IgD-negative memory B cell (primary cell): ENCODE measurements at regions not wholly inside any gene's neighbourhood (a gene's known extent, or its start where the extent isn't known, plus 50 kb on each side); places are given as distances from the start of the nearest gene placed in this dataset.

Experiments
- H3K27ac Mint-ChIP-seq, 3 donors: one replicate each; pipeline ENCODE4 v1.8.0; 2020 to 2022; ENCODE audit warnings: mild to moderate bottlenecking in 3 of 3, mixed read lengths in 3 of 3, moderate library complexity in 1 of 3
- H3K27me3 Mint-ChIP-seq: one replicate; pipeline ENCODE4 v1.8.0; 2021; ENCODE audit warnings: mixed read lengths
- H3K36me3 Mint-ChIP-seq: one replicate; pipeline ENCODE4 v1.8.0; 2020; ENCODE audit warnings: mild to moderate bottlenecking, mixed read lengths
- H3K4me1 Mint-ChIP-seq, 3 donors: one replicate each; pipeline ENCODE4 v1.8.0; 2020 to 2022; ENCODE audit warnings: mixed read lengths in 3 of 3, mild to moderate bottlenecking in 1 of 3
- H3K4me3 Mint-ChIP-seq, 4 donors: one replicate each; pipeline ENCODE4 v1.8.0; 2020 to 2022; ENCODE audit warnings: mild to moderate bottlenecking in 4 of 4, mixed read lengths in 4 of 4, moderate library complexity in 3 of 4
- H3K9me3 Mint-ChIP-seq, 3 donors: one replicate each; pipeline ENCODE4 v1.8.0; 2020 to 2021; ENCODE audit warnings: mixed read lengths in 3 of 3, mild to moderate bottlenecking in 1 of 3

DNA sequence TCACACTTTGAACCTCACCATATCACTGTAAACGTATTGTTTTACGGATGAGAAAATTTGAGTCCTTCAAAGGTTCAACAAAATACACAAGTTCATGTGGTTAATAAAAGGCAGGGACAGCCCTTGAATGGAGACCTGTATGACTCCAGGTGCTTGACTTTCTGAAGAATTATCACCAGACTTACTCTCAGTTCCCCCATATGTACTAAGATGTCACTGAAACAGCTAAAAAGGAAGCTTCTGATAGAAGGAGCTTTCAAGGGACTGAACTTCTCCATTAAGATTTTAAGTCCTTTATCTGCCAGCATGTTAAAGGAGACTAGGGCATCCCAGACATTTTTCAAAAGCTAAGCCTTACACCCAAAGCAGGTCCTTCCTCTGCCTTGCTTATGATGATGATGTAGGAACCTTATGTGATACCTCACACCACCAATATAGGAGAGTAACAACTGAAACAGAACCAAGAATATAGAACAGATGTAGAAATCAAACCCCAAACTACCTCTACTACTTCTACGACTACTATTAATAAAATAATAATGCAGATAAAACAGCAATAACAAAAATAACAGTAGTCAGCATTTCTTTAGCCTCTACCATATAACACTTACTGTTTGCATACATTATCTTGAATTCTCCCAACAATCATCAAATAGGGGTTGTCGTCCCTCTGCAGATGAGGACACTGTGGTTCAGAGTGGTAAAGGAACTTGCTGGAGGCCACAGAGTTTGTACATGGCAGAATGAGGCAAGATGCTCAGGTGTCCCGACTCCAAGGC is 273.9 kb downstream of the ELAVL2 start:
- H3K4me3 Mint-ChIP-seq, result no peak overlapping the region
- H3K4me1 Mint-ChIP-seq, result no peaks in the 10 kb centered on the region
- no peaks in the 10 kb centered on the region for H3K36me3 Mint-ChIP-seq
- H3K27ac Mint-ChIP-seq, result no peak overlapping the region
- peaks cover 2% of the 10 kb centered on the region for H3K27me3 Mint-ChIP-seq
- H3K9me3 Mint-ChIP-seq, result peaks cover 0 to 10% (median 8%) of the 10 kb centered on the region in 3 donors

DNA sequence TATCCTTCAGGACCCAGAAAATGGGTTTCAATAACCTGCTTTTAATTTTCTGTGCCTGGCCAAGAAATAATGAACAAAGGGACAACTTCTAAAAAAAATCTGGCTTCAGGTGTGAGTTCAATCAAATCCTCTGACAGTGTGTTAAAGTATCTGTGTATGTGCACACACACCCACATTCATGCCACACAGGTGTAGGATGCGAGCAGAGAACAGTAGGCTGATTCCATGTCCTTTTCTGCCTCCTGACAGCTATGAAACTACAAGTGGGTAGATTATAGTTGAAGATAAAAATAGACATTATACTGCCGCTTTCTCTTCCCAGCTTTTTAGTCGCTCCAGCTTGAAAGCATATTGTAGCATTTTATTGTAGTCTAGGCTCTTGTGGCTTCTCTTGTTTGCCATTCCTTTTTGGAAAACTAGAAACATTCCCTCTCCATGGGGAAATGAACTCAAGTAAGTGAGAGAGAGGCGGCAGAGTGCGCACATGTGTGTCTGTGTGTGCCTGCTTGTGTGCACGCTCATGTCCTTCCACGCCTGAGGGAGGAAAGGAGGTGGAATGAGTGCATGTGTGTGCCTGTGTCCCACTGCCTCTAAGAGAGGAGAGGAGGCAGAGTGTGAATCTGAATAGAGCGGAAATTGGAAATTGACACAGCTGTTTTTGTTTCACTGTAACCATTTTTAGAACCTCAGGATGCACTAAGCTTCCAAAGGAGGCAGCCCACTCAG is 273.0 kb downstream of the ELAVL2 start:
- no peaks in the 10 kb centered on the region for H3K4me1 Mint-ChIP-seq
- no peaks in the 10 kb centered on the region for H3K36me3 Mint-ChIP-seq
- H3K9me3 Mint-ChIP-seq, result peaks cover 3 to 11% (median 10%) of the 10 kb centered on the region in 3 donors
- no peak overlapping the region for H3K27ac Mint-ChIP-seq
- peaks cover 2% of the 10 kb centered on the region for H3K27me3 Mint-ChIP-seq
- no peak overlapping the region for H3K4me3 Mint-ChIP-seq

DNA sequence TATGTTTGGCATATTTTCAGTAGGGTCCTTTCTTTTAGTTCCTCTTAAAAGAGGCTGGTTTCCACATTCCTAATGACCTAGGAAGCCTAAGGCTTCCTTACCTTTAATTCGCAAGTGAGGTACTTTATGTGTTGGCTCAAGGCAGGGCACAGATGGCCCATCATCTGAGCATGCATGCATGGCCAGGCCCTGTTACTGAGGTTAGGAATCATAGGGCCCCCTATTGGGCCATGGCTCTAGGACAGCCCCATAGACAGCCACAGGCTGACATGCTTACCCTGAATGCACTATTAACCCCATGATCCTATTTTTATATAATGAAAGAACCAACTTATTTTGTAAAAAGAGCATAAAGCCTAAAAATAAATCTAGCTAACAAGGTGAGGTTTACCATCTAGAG is 271.4 kb downstream of the ELAVL2 start:
- Mint-ChIP-seq H3K27me3 (peaks cover 2% of the 10 kb centered on the region), H3K27ac (no peak overlapping the region), H3K36me3 (no peaks in the 10 kb centered on the region), H3K9me3 (peaks cover 3 to 14% (median 10%) of the 10 kb centered on the region in 3 donors), H3K4me3 (no peak overlapping the region), H3K4me1 (no peaks in the 10 kb centered on the region)

DNA sequence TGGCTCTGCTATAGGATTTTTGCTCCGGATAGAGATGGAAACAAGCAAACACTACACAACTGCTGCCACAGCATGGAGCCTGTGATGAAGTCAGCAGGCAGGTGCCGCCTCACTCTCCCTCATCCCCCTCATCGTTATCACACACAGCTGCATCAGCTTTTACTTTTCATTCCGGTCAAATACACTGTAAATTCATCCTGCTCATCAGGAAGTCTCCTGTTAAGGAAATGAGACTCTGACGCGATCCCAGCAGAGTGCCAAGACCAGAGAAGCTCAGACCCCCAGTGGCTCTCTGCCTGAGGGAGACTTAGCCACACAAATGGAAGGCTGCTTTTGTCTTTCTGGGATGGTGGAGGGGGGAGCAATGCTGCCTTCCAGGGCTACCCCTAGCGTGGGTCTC is 270.2 kb downstream of the ELAVL2 start:
- Mint-ChIP-seq H3K27me3 (peaks cover 2% of the 10 kb centered on the region), H3K4me1 (no peaks in the 10 kb centered on the region), H3K36me3 (no peaks in the 10 kb centered on the region), H3K27ac (no peak overlapping the region), H3K9me3 (peaks cover 3 to 6% (median 4%) of the 10 kb centered on the region in 3 donors), H3K4me3 (no peak overlapping the region)

DNA sequence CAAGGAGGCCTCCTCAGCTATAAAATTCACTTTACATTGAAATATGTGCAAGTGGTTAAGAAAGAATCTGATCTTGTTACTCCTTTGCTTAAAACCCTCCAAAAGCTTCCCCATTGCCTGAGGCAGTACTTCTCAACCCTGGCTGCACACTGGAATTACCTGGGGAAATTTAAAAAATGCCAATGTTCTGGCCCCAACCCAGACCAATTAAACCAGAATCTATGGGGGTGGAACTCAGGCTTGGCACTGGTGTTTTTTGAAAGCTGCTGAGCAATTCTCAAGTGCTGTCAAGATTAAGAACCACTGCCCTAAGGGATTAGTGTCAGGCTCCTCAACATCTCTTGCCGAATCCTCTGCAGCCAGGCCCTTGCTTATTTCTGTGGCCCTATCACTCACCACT is 269.6 kb downstream of the ELAVL2 start:
- H3K4me1 Mint-ChIP-seq, result no peaks in the 10 kb centered on the region
- peaks cover 3 to 6% (median 4%) of the 10 kb centered on the region in 3 donors for H3K9me3 Mint-ChIP-seq
- H3K27me3 Mint-ChIP-seq, result peaks cover 2% of the 10 kb centered on the region
- H3K36me3 Mint-ChIP-seq, result no peaks in the 10 kb centered on the region
- H3K4me3 Mint-ChIP-seq, result no peak overlapping the region
- no peak overlapping the region for H3K27ac Mint-ChIP-seq

DNA sequence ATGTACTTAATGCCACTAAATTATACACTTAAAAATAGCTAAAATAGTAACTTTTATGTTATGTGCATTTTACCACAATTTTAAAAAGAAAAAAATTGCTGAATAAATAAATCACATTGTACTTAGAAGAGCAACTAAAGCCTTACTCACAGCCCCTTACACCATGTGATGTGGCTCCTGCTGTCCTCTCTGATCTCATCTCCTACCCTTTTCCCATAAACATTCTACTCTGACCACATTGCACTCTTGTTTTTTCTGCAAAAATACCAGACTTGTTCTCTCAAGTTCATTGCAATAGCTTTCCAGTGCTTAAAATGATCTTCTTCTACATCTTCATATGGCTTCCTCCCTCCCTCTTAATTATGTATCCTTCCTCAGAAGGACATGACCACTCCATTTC is 268.4 kb downstream of the ELAVL2 start:
- no peak overlapping the region for H3K27ac Mint-ChIP-seq
- no peaks in the 10 kb centered on the region for H3K4me1 Mint-ChIP-seq
- H3K36me3 Mint-ChIP-seq, result no peaks in the 10 kb centered on the region
- no peak overlapping the region for H3K4me3 Mint-ChIP-seq
- H3K27me3 Mint-ChIP-seq, result peaks cover 2% of the 10 kb centered on the region
- H3K9me3 Mint-ChIP-seq, result peaks cover 3 to 6% (median 5%) of the 10 kb centered on the region in 3 donors

DNA sequence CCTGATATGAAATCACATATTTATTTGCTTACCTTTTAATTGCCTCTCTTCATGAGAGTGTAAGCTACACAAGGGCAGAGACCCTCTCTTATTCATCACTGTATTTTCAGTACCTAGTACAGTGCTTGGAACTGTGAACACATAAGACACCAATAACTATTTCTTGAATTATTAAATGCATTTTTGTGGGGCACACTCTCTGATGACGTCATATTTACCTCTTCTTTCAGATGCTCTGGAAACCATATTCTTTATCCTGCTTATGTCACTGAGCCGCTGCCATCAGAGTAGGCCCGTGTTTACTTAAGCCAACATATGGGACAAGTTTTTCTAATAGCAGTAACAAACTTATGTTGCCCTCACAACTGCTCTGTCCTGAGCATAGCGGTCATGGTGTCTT is 266.5 kb downstream of the ELAVL2 start:
- H3K4me1 Mint-ChIP-seq, result no peaks in the 10 kb centered on the region
- H3K4me3 Mint-ChIP-seq, result no peak overlapping the region
- H3K27me3 Mint-ChIP-seq, result no peaks in the 10 kb centered on the region
- H3K27ac Mint-ChIP-seq, result no peak overlapping the region
- H3K9me3 Mint-ChIP-seq, result peaks cover 3 to 8% (median 6%) of the 10 kb centered on the region in 3 donors
- no peaks in the 10 kb centered on the region for H3K36me3 Mint-ChIP-seq

DNA sequence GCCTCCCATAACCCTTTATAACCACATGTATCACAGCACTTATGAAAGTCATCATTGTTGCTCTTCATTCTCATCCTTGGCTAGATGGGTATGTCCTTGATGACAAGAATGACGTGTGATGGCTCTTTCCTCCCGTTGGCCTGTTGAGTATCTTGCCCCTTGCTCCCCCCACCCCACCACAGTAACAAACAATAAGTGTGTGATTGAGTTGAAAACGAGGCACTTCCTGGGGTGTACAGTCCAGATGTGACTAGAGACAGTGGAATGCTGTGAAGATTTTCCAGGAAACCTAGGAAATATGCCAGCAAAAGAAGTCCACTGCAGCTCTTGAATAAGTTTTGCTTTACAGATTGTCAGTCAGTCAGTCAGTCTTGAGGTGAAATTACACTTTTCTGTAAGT is 262.5 kb downstream of the ELAVL2 start:
- H3K27me3 Mint-ChIP-seq, result no peaks in the 10 kb centered on the region
- H3K27ac Mint-ChIP-seq, result no peak overlapping the region
- H3K9me3 Mint-ChIP-seq, result peaks cover 0 to 16% (median 0%) of the 10 kb centered on the region in 3 donors

DNA sequence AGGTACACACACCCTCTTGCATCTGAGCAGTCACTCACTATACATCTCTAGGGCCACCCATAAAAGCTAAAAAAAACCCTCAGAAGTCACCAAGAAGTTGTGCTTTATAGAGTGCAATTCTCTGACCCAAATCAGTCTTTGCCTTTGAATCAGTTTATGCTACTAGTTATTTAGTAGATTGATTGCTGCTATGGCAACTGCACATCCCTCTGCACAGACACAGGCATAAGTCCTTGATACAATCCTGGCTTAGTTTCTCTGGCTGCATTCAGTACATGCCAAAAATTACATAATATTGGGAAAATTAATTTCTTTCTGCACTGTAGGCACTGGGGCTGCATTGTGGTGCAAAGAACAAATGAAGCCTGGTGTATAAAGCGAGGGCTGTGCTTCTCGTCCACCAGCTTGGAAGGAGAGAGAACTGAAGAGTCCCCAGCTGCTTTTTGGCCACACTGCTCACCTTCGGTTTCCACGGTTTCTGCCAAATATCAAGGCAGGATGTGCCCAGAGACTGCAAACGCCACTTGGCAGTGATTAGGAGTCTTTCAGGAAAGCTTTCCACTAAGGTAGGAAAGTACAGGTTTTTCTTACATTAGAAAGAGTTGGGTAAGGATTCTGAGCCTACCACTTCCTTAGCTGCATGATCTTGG is 258.4 kb downstream of the ELAVL2 start:
- no peaks in the 10 kb centered on the region for H3K4me1 Mint-ChIP-seq
- H3K27ac Mint-ChIP-seq, result no peak overlapping the region
- H3K9me3 Mint-ChIP-seq, result peaks cover 2 to 27% (median 4%) of the 10 kb centered on the region in 3 donors
- H3K36me3 Mint-ChIP-seq, result no peaks in the 10 kb centered on the region
- H3K27me3 Mint-ChIP-seq, result no peaks in the 10 kb centered on the region
- no peak overlapping the region for H3K4me3 Mint-ChIP-seq

More for the DNA sequence above, 262.5 kb downstream of the ELAVL2 start:
- Mint-ChIP-seq H3K4me3 (no peak overlapping the region), H3K4me1 (no peaks in the 10 kb centered on the region), H3K36me3 (no peaks in the 10 kb centered on the region)

DNA sequence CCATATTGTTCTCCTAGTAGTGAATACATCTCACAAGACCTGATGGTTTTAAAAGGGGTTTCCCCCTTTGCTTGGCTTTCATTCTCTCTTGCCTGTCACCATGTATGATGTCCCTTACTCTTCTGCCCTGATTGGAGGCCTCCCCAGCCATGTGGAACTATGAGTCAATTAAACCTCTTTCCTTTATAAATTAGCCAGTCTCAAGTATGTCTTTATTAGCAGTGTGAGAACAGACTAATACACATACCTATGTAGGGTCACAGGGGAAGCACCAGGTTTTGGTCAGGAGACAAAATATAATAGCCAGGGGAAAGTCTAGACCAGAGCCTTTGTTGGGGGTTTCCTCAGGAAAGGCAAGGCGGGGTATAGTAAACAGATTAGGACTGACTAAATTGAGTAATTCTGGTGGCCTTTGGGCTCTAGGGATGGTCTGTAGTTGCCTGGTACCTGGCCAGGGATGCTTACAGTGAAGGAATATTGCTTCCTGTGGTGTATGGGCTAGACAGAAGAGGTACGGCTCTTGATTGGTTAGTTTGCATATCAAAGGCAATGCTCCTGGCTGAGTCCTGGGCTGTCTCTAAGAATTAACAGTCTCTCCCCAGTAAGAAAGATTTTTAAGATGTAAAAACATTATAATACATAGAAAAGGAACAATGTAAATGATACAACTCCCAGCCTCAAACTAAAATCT is 254.5 kb downstream of the ELAVL2 start:
- no peak overlapping the region for H3K27ac Mint-ChIP-seq

DNA sequence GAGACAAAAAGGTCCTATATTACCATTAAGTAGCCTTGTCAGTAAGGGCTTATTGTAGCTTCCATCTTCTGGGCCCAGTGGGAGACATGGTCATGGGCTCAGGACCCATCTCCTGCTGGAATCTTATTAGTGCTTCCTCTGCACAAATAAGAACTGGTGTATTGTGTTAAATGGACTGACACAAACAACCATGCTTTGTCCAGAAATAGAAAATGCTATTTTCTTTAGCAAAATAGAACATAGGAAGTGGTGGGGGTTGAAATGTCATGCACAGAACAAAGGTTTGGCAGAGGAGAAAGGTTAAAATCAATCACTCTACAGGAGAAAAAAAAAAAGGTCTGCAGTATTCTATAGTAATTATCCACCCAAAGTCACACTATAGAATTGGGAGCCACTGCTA is 252.2 kb downstream of the ELAVL2 start:
- H3K4me1 Mint-ChIP-seq, result no peaks in the 10 kb centered on the region
- H3K27ac Mint-ChIP-seq, result no peak overlapping the region
- no peaks in the 10 kb centered on the region for H3K27me3 Mint-ChIP-seq
- peaks cover 6 to 18% (median 12%) of the 10 kb centered on the region in 3 donors for H3K9me3 Mint-ChIP-seq
- no peak overlapping the region for H3K4me3 Mint-ChIP-seq
- no peaks in the 10 kb centered on the region for H3K36me3 Mint-ChIP-seq

More for the DNA sequence above, 254.5 kb downstream of the ELAVL2 start:
- no peaks in the 10 kb centered on the region for H3K36me3 Mint-ChIP-seq
- H3K9me3 Mint-ChIP-seq, result peaks cover 6 to 26% (median 8%) of the 10 kb centered on the region in 3 donors
- no peaks in the 10 kb centered on the region for H3K4me1 Mint-ChIP-seq
- no peak overlapping the region for H3K4me3 Mint-ChIP-seq
- H3K27me3 Mint-ChIP-seq, result no peaks in the 10 kb centered on the region

DNA sequence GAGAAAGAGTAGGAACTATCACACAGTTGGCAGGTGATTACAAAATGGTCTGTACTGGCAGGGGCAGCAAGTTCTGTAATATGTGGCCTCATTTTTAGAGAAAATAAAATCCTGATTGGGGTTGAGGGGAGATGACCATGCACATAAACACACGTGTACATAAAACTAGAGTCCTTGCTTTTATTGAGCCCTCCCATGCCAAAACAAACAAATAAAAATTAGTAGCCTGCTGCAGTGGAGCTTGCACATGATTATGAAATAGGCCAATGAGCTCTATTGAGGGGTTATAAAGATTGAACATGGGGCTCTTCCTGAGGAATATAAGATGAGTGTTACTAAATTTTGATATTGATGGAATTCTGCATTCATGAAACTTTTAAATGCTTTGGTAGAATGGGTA is 248.4 kb downstream of the ELAVL2 start:
- Mint-ChIP-seq H3K4me3 (no peak overlapping the region), H3K36me3 (no peaks in the 10 kb centered on the region), H3K27ac (no peak overlapping the region), H3K4me1 (no peaks in the 10 kb centered on the region), H3K27me3 (no peaks in the 10 kb centered on the region), H3K9me3 (peaks cover 6 to 9% (median 7%) of the 10 kb centered on the region in 3 donors)

DNA sequence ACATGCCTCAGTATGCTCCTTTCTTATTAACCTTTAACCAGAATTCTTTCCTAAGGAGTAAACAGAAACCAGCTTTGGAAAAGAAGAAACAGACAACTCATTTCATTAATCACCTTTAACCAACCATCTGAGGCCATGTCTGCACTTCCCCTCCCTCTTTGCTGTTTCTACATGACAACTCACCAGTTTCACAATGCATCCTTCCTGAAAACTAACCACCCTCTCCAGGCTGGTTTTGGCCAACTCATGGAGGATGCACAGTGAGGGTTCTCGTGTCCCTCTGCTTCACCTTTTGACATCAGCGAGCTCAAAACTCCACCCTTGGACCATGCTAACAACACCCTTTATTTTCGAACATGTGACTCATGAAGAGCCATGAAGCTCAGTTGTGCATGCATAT is 244.1 kb downstream of the ELAVL2 start:
- Mint-ChIP-seq H3K27me3 (no peaks in the 10 kb centered on the region), H3K9me3 (peaks cover 3 to 5% (median 5%) of the 10 kb centered on the region in 3 donors), H3K27ac (no peak overlapping the region), H3K4me1 (no peaks in the 10 kb centered on the region), H3K36me3 (peaks cover 2% of the 10 kb centered on the region), H3K4me3 (no peak overlapping the region)

DNA sequence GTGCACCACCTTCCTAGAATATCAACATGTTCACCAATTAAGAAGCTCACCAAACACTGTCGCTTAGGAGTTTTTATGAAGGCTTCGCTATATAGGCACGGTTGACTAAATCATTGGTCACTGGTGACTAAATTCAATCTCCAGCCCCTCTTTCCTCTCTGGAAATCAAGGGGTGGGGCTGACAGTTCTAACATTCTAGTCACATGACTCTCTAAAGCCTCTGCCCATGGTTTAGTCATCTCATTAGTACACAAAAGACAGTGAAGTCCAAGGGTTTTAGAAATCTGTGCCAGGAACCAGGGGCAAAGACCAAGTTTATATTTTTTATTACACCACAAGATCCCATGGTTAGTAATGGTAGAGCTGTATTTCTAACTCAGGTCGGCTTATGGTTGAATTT is 243.2 kb downstream of the ELAVL2 start:
- Mint-ChIP-seq H3K4me1 (no peaks in the 10 kb centered on the region), H3K36me3 (peaks cover 2% of the 10 kb centered on the region), H3K27ac (no peak overlapping the region), H3K9me3 (peaks cover 2 to 5% (median 3%) of the 10 kb centered on the region in 3 donors), H3K4me3 (no peak overlapping the region), H3K27me3 (no peaks in the 10 kb centered on the region)

DNA sequence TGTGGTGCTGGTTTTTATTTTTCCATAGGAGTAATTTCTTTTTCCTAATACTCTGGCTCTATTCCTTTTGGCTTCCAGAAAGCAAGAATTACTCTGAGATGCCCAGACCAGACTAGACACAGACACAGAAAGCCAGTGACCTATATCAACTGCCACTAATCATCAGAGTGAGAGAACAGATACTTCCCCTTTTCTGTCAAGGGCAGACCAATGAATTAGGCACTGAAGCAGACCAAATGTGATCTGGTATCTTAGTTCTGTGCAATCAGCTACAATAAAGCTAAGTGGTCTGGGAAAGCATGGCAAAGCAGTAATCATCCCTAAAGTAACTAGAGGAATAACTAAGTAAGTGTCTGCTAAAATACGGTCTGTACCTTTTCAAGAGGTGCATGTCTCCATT is 239.1 kb downstream of the ELAVL2 start:
- peaks cover 2% of the 10 kb centered on the region for H3K36me3 Mint-ChIP-seq
- peaks cover 2 to 7% (median 3%) of the 10 kb centered on the region in 3 donors for H3K9me3 Mint-ChIP-seq
- H3K27ac Mint-ChIP-seq, result no peak overlapping the region
- no peaks in the 10 kb centered on the region for H3K27me3 Mint-ChIP-seq
- H3K4me3 Mint-ChIP-seq, result no peak overlapping the region
- peaks cover 0 to 3% (median 2%) of the 10 kb centered on the region in 3 donors for H3K4me1 Mint-ChIP-seq
